K562 (cell line): ENCODE measurements at regions not wholly inside any gene's neighbourhood (a gene's known extent, or its start where the extent isn't known, plus 50 kb on each side); places are given as distances from the start of the nearest gene placed in this dataset.

Experiments
- CREB1 ChIP-seq, 2 experiments: sonication (generic) in 1 of 2; formaldehyde crosslinking in 1 of 2; IDR thresholded peaks; 2 replicates each; pipeline versions ENCODE4 v1.6.1 to v1.8.0; 2012 to 2022; ENCODE audit warnings: inconsistent platforms in 1 of 2, mild to moderate bottlenecking in 1 of 2, missing genetic modification reagents in 1 of 2, moderate library complexity in 1 of 2
- GTF2F1 ChIP-seq: IDR thresholded peaks from 2 replicates; pipeline ENCODE4 v1.6.1; 2011; ENCODE audit warnings: low read depth, low read length, improper control_type of control experiment
- HDAC2 ChIP-seq: fragments of 450-650 bp; IDR thresholded peaks from 2 replicates; pipeline ENCODE4 v1.6.1; 2016; ENCODE audit warnings: mild to moderate bottlenecking
- KDM1A ChIP-seq, 2 experiments: fragments of 450-650 bp; IDR thresholded peaks; 2 replicates each; pipeline ENCODE4 v1.6.1; 2016; ENCODE audit warnings: mild to moderate bottlenecking in 2 of 2
- MYC ChIP-seq, 2 experiments: fragments of 250-450 bp in 1 of 2; sonication (Bioruptor Pico) in 1 of 2; IDR thresholded peaks; 2 replicates each; pipeline versions ENCODE4 v1.5.1 to v1.6.1; 2012 to 2021; ENCODE audit warnings: low read depth in 2 of 2, borderline replicate concordance in 1 of 2, improper control_type of control experiment in 1 of 2, low read length in 1 of 2, mild to moderate bottlenecking in 1 of 2, moderate library complexity in 1 of 2
- POLR2A ChIP-seq: fragments of 450-650 bp; conservative IDR thresholded peaks from 2 replicates; pipeline ENCODE4 v1.6.1; 2016
- SRF ChIP-seq, 2 experiments: fragments of 250-450, 450-650 bp in 1 of 2; sonication (Bioruptor Pico) in 1 of 2; sonication (generic) in 1 of 2; formaldehyde crosslinking; IDR thresholded peaks; 2 replicates each; pipeline versions ENCODE4 v1.5.0 to v1.5.1; 2020 to 2022; ENCODE audit warnings: mild to moderate bottlenecking in 1 of 2, missing genetic modification reagents in 1 of 2
- ZNF232 ChIP-seq: sonication (generic); formaldehyde crosslinking; IDR thresholded peaks from 2 replicates; pipeline ENCODE4 v1.8.0; 2022; ENCODE audit warnings: mild to moderate bottlenecking, missing genetic modification reagents
- ZNF3 ChIP-seq: fragments of 250-450 bp; sonication (Bioruptor Pico); IDR thresholded peaks from 2 replicates; pipeline ENCODE4 v1.5.0; 2021; ENCODE audit warnings: mild to moderate bottlenecking, moderate library complexity
- ZNF830 ChIP-seq: fragments of 250-450 bp; sonication (Bioruptor Pico); IDR thresholded peaks from 2 replicates; pipeline ENCODE4 v1.5.0; 2021; ENCODE audit warnings: mild to moderate bottlenecking
- TF ChIP-seq, protein P1 (sequence below): fragments of 450-650 bp; conservative IDR thresholded peaks from 2 replicates; pipeline ENCODE4 v1.6.1; 2016; ENCODE audit warnings: missing genetic modification characterization, low read depth, mild to moderate bottlenecking, control low read depth, missing compliant biosample characterization
- TF ChIP-seq, protein P2 (sequence below), 3 experiments: IDR thresholded peaks in 2 of 3; conservative IDR thresholded peaks in 1 of 3; 2 replicates each; pipeline ENCODE4 v1.5.1; 2011 to 2012; ENCODE audit warnings: low read length in 3 of 3, mild to moderate bottlenecking in 3 of 3, control low read depth in 2 of 3, improper control_type of control experiment in 1 of 3, inconsistent platforms in 1 of 3, low read depth in 1 of 3, mixed read lengths in 1 of 3, moderate library complexity in 1 of 3; ENCODE audit not compliant: insufficient read depth in 2 of 3
- TF ChIP-seq, protein P3 (sequence below): sonication (generic); formaldehyde crosslinking; IDR thresholded peaks from 2 replicates; pipeline ENCODE4 v1.9.0; 2022; ENCODE audit warnings: mild to moderate bottlenecking, missing genetic modification reagents

DNA sequence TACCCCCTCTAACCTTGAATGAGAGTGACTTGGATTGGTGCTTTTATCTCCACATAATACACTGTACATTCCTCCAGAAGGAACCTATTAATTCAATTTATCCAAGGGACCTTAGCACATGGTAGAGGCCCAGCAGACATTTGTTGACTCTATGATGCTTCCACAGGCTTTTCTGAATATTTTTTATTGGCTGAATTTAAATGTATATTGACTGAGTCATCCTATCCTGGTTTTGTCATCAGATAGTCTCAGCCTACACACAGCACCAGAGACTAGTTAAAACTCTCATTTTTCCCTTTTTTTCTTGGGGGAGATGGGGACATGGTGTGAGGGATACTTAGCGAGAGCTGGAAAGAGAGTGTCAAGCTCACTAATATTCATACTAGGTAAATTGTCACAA lies 101.6 kb downstream of the LRRC30 start:
- no peak for TF ChIP-seq CREB1 (IDR thresholded peaks at IDR 0.05)
- TF ChIP-seq CREB1 (CRISPR knock-in tag; IDR thresholded peaks at IDR 0.05), result no peak
- no peak for TF ChIP-seq ZNF3
- TF ChIP-seq KDM1A (IDR thresholded peaks at IDR 0.05), result no peak
- TF ChIP-seq HDAC2, result no peak
- TF ChIP-seq, protein P1, sequence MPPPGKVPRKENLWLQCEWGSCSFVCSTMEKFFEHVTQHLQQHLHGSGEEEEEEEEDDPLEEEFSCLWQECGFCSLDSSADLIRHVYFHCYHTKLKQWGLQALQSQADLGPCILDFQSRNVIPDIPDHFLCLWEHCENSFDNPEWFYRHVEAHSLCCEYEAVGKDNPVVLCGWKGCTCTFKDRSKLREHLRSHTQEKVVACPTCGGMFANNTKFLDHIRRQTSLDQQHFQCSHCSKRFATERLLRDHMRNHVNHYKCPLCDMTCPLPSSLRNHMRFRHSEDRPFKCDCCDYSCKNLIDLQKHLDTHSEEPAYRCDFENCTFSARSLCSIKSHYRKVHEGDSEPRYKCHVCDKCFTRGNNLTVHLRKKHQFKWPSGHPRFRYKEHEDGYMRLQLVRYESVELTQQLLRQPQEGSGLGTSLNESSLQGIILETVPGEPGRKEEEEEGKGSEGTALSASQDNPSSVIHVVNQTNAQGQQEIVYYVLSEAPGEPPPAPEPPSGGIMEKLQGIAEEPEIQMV (tag), result no peak
- TF ChIP-seq, protein P2, sequence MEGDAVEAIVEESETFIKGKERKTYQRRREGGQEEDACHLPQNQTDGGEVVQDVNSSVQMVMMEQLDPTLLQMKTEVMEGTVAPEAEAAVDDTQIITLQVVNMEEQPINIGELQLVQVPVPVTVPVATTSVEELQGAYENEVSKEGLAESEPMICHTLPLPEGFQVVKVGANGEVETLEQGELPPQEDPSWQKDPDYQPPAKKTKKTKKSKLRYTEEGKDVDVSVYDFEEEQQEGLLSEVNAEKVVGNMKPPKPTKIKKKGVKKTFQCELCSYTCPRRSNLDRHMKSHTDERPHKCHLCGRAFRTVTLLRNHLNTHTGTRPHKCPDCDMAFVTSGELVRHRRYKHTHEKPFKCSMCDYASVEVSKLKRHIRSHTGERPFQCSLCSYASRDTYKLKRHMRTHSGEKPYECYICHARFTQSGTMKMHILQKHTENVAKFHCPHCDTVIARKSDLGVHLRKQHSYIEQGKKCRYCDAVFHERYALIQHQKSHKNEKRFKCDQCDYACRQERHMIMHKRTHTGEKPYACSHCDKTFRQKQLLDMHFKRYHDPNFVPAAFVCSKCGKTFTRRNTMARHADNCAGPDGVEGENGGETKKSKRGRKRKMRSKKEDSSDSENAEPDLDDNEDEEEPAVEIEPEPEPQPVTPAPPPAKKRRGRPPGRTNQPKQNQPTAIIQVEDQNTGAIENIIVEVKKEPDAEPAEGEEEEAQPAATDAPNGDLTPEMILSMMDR (IDR thresholded peaks at IDR 0.05 in 2 of 3, conservative IDR thresholded peaks at IDR 0.05 in 1 of 3; ENCODE audit: insufficient read depth in 2 of 3, low read depth in 1 of 3, low read length in 3 of 3), result no peak
- no peak for TF ChIP-seq MYC (IDR thresholded peaks at IDR 0.05; ENCODE audit: low read depth, low read length)
- TF ChIP-seq MYC (CRISPR knock-in tag; IDR thresholded peaks at IDR 0.05; ENCODE audit: borderline replicate concordance, low read depth), result no peak
- TF ChIP-seq GTF2F1, result no peak
- TF ChIP-seq, protein P3, sequence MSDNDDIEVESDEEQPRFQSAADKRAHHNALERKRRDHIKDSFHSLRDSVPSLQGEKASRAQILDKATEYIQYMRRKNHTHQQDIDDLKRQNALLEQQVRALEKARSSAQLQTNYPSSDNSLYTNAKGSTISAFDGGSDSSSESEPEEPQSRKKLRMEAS (CRISPR knock-in tag), result no peak
- no peak for TF ChIP-seq ZNF232 (CRISPR knock-in tag)
- TF ChIP-seq POLR2A, result no peak
- TF ChIP-seq ZNF830 (CRISPR knock-in tag), result no peak
- no peak for TF ChIP-seq SRF (CRISPR knock-in tag; IDR thresholded peaks at IDR 0.05)
